ENCODE measurements at regions not wholly inside any gene's neighbourhood (a gene's known extent, or its start where the extent isn't known, plus 50 kb on each side); places are given as distances from the start of the nearest gene placed in this dataset. TPM values are rescaled to one million over a fixed set of nuclear protein-coding genes. Genes with fewer than 3 reads are reported as not detected.

Small RNAs in the stretch of these regions (small RNA-seq; reads per million reads assigned to genes)
- not detected for gene AC107983.1 (ENCODE audit: low replicate concordance)
